Neuronal stem cell (in vitro differentiated cells): ENCODE measurements at regions not wholly inside any gene's neighbourhood (a gene's known extent, or its start where the extent isn't known, plus 50 kb on each side); places are given as distances from the start of the nearest gene placed in this dataset.

Source experiments
- DNase-seq: peaks from one replicate; pipeline ENCODE4 v3.0.0-alpha.2; 2013; ENCODE audit warnings: low spot score
- H2AFZ ChIP-seq: one replicate; pipeline ENCODE4 v1.6.1; 2013; ENCODE audit warnings: mild to moderate bottlenecking, low read length, inconsistent platforms
- H2AK5ac ChIP-seq: 2 replicates; pipeline ENCODE4 v1.6.1; 2013; ENCODE audit warnings: low read depth, mild to moderate bottlenecking, inconsistent platforms, low read length, moderate library complexity, mixed read lengths
- H2BK120ac ChIP-seq: 2 replicates; pipeline ENCODE4 v1.6.1; 2013; ENCODE audit warnings: low read depth, mild to moderate bottlenecking, inconsistent platforms, low read length, moderate library complexity, mixed read lengths
- H2BK12ac ChIP-seq: one replicate; pipeline ENCODE4 v1.6.1; 2013; ENCODE audit warnings: low read length, inconsistent platforms
- H2BK15ac ChIP-seq: 2 replicates; pipeline ENCODE4 v1.6.1; 2013; ENCODE audit warnings: mild to moderate bottlenecking, low read length, inconsistent platforms, mixed read lengths
- H2BK5ac ChIP-seq: one replicate; pipeline ENCODE4 v1.6.1; 2013; ENCODE audit warnings: inconsistent platforms, mild to moderate bottlenecking, low read length, moderate library complexity
- H3K14ac ChIP-seq: one replicate; pipeline ENCODE4 v1.6.1; 2013; ENCODE audit warnings: low read length, inconsistent platforms
- H3K18ac ChIP-seq: 2 replicates; pipeline ENCODE4 v1.6.1; 2013; ENCODE audit warnings: low read length, inconsistent platforms
- H3K23ac ChIP-seq: 2 replicates; pipeline ENCODE4 v1.6.1; 2013; ENCODE audit warnings: low read depth, mild to moderate bottlenecking, mixed read lengths, low read length, inconsistent platforms; ENCODE audit not compliant: poor library complexity
- H3K27ac ChIP-seq: replicated peaks from 3 replicates; pipeline ENCODE4 v1.5.1; 2013; ENCODE audit warnings: low read length, inconsistent platforms
- H3K27me3 ChIP-seq, 3 experiments: 2 replicates each; pipeline ENCODE4 v1.6.1; 2013; ENCODE audit warnings: low read length in 3 of 3, mild to moderate bottlenecking in 2 of 3, inconsistent platforms in 1 of 3, low read depth in 1 of 3, mixed read lengths in 1 of 3, moderate library complexity in 1 of 3; ENCODE audit not compliant: control insufficient read depth in 3 of 3, insufficient read depth in 3 of 3
- H3K36me3 ChIP-seq, 2 donors: replicated peaks in 1 of 2; 2 replicates each; pipeline ENCODE4 v1.6.1; 2013; ENCODE audit warnings: low read length in 2 of 2; ENCODE audit not compliant: control insufficient read depth in 2 of 2, insufficient read depth in 2 of 2
- H3K4ac ChIP-seq: 2 replicates; pipeline ENCODE4 v1.6.1; 2013; ENCODE audit warnings: inconsistent platforms, mild to moderate bottlenecking, low read length, moderate library complexity
- H3K4me1 ChIP-seq, 2 donors: 1 replicate in 1 of 2; 2 replicates in 1 of 2; pipeline ENCODE4 v1.6.1; 2013; ENCODE audit warnings: low read length in 2 of 2, low read depth in 1 of 2; ENCODE audit not compliant: control insufficient read depth in 2 of 2, insufficient read depth in 1 of 2
- H3K4me2 ChIP-seq: one replicate; pipeline ENCODE4 v1.6.1; 2013; ENCODE audit warnings: mild to moderate bottlenecking, low read length, inconsistent platforms; ENCODE audit not compliant: insufficient read depth, poor library complexity, severe bottlenecking
- H3K4me3 ChIP-seq, 2 donors: 2 replicates each; pipeline ENCODE4 v1.5.1; 2013; ENCODE audit warnings: low read length in 2 of 2, mild to moderate bottlenecking in 2 of 2, inconsistent platforms in 1 of 2, moderate library complexity in 1 of 2
- H3K79me1 ChIP-seq: one replicate; pipeline ENCODE4 v1.6.1; 2013; ENCODE audit warnings: low read depth, mild to moderate bottlenecking, inconsistent platforms, low read length, moderate library complexity
- H3K9ac ChIP-seq: one replicate; pipeline ENCODE4 v1.6.1; 2013; ENCODE audit warnings: mild to moderate bottlenecking, low read depth, low read length, inconsistent platforms; ENCODE audit not compliant: poor library complexity
- H3K9me3 ChIP-seq, 2 donors: replicated peaks in 1 of 2; 2 replicates each; pipeline versions ENCODE3 to v1.6.1; 2013; ENCODE audit warnings: low read length in 2 of 2, mild to moderate bottlenecking in 2 of 2, inconsistent platforms in 1 of 2, low read depth in 1 of 2, mixed read lengths in 1 of 2, moderate library complexity in 1 of 2; ENCODE audit not compliant: control insufficient read depth in 2 of 2, insufficient read depth in 1 of 2
- H4K8ac ChIP-seq: one replicate; pipeline ENCODE4 v1.6.1; 2013; ENCODE audit warnings: low read depth, mild to moderate bottlenecking, inconsistent platforms, low read length, moderate library complexity
- H4K91ac ChIP-seq: one replicate; pipeline ENCODE4 v1.6.1; 2013; ENCODE audit warnings: low read length, low read depth, mild to moderate bottlenecking, inconsistent platforms; ENCODE audit not compliant: poor library complexity
- WGBS, 2 donors: extraction: QIAGEN DNeasy Blood & Tissue Kit; methylation state at CpG; one replicate each; pipeline ENCODE4 v1.1.7; 2013; ENCODE audit warnings: missing lambda C conversion rate in 2 of 2, mixed read lengths in 1 of 2; ENCODE audit not compliant: insufficient read length in 2 of 2, insufficient replicate concordance in 1 of 2; ENCODE audit errors: extremely low coverage in 2 of 2; 5-methylcytosine and 5-hydroxymethylcytosine counted together

- no peak overlapping the region for H2BK120ac ChIP-seq
- H3K9me3 ChIP-seq, result no peaks in the 10 kb centered on the region
- no peak overlapping the region for H2BK15ac ChIP-seq
- no peaks in the 10 kb centered on the region for H3K36me3 ChIP-seq
- H3K23ac ChIP-seq, result no peak overlapping the region
- H3K4me3 ChIP-seq, result no peak overlapping the region
- H2AK5ac ChIP-seq, result no peak overlapping the region
- H3K4me1 ChIP-seq, result peaks cover 0 to 12% of the 10 kb centered on the region in 2 donors
- H3K27me3 ChIP-seq, result peaks cover 9 to 64% (median 24%) of the 10 kb centered on the region in 3 experiments
- H3K18ac ChIP-seq, result no peak overlapping the region
- H3K4ac ChIP-seq, result no peak overlapping the region
- no peaks in the 10 kb centered on the region for H3K79me1 ChIP-seq
- no CpG with 5 or more reads among the region's 4 CpGs for whole genome bisulfite sequencing, 2 donors
- H3K27ac ChIP-seq, result no peak overlapping the region
- no peak overlapping the region for H3K4me2 ChIP-seq
- no peak overlapping the region for H4K8ac ChIP-seq
- H2BK5ac ChIP-seq, result no peak overlapping the region
- no peak overlapping the region for H3K9ac ChIP-seq
- no peak overlapping the region for H3K14ac ChIP-seq
- DNase-seq, result no peak
- H2AFZ ChIP-seq, result no peak overlapping the region
- no peak overlapping the region for H2BK12ac ChIP-seq
- H4K91ac ChIP-seq, result no peak overlapping the region
Measured at GRCh38 chr16:48812856-48813255, 202.9 kb upstream of the N4BP1 start.

DNA sequence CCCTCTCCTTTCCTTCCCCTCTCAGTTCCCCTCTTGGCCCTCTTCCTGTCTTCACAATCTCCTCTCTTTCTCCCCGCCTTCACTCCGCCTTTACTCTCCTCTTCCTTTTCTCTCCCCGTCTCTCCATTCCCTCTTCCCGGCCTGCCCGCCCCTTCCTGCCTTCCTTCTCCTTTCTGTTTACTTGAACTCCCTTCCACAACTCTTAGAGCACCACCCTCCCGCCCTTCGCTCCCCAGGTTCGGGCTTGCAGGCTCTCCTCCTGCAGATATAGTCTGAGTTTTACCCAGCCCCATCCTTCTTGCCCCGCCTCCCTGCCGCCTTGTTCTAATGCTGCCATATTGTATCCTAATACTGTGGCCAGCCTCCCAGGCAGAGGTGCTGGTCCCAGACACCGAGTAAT lies 201.5 kb upstream of the N4BP1 start:
- no peak overlapping the region for H3K4me3 ChIP-seq
- peaks cover 0 to 10% of the 10 kb centered on the region in 2 donors for H3K4me1 ChIP-seq
- H2AFZ ChIP-seq, result no peak overlapping the region
- H3K4me2 ChIP-seq, result peak overlapping the region; percentile 57
- no CpG with 5 or more reads among the region's 11 CpGs for WGBS, 2 donors
- peak overlapping the region; percentile 49 for H3K14ac ChIP-seq
- H4K91ac ChIP-seq, result no peak overlapping the region
- DNase-seq, result no peak
- no peak overlapping the region for H2BK5ac ChIP-seq
- no peaks in the 10 kb centered on the region for H3K79me1 ChIP-seq
- no peak overlapping the region for H3K4ac ChIP-seq
- H3K18ac ChIP-seq, result peak overlapping the region; percentile 89
- no peak overlapping the region for H2BK12ac ChIP-seq
- no peak overlapping the region for H2BK15ac ChIP-seq
- no peak overlapping the region for H4K8ac ChIP-seq
- H3K27me3 ChIP-seq, result peaks cover 9 to 64% (median 24%) of the 10 kb centered on the region in 3 experiments
- no peak overlapping the region for H3K27ac ChIP-seq
- H3K36me3 ChIP-seq, result no peaks in the 10 kb centered on the region
- H2BK120ac ChIP-seq, result no peak overlapping the region
- H3K9me3 ChIP-seq, result no peaks in the 10 kb centered on the region
- no peak overlapping the region for H2AK5ac ChIP-seq
- H3K23ac ChIP-seq, result no peak overlapping the region
- no peak overlapping the region for H3K9ac ChIP-seq

DNA sequence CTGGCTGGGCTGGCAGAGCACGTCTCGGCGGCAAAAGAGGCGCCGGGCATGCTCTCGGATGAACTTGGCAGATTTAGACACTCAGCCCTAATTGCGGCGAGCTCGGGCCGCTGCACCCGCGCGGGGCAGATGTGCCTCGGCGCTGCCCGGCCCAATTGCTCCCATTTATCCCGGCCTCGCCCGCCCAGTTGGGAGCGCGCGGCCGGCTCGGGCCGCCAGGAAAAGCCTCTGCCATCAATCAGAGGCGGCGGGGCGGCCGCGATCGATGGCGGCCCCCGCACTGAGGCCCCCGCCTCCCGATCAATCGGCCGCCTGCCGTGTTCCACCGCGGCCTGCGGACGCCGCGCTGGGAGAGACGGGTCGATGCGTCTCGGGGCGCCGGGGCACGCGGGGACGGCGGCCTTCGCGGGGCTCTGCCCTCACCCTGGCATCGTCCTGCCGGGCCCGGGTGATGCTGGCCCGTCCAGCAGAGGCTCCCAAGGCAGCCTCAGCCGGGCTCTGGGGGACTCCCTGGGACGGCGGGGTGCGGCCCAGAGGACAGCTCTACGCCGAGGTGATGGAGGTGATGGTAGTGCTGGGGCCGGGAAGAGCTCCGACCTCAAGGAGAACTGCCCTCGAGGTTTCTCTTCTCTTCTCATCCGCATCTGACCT lies 200.9 kb upstream of the N4BP1 start:
- H3K4me2 ChIP-seq, result peak overlapping the region; percentile 57
- H3K36me3 ChIP-seq, result no peaks in the 10 kb centered on the region
- peak overlapping the region; percentile 49 for H2AFZ ChIP-seq
- H2BK120ac ChIP-seq, result no peak overlapping the region
- H3K4me3 ChIP-seq, result peak overlapping the region in 1 of 2 donors; percentile 62
- peaks cover 0 to 10% of the 10 kb centered on the region in 2 donors for H3K4me1 ChIP-seq
- WGBS, 2 donors, result no CpG with 5 or more reads among the region's 70 CpGs
- H2BK15ac ChIP-seq, result no peak overlapping the region
- H3K14ac ChIP-seq, result peak overlapping the region; percentile 49
- H4K8ac ChIP-seq, result no peak overlapping the region
- H3K18ac ChIP-seq, result peak overlapping the region; percentile 89
- no peak overlapping the region for H3K4ac ChIP-seq
- H2AK5ac ChIP-seq, result no peak overlapping the region
- peak overlapping the region; percentile 35 for H2BK12ac ChIP-seq
- H2BK5ac ChIP-seq, result no peak overlapping the region
- H3K27ac ChIP-seq, result no peak overlapping the region
- H3K9me3 ChIP-seq, result no peaks in the 10 kb centered on the region
- peak overlapping the region; percentile 67 for H3K9ac ChIP-seq
- peaks cover 9 to 64% (median 24%) of the 10 kb centered on the region in 3 experiments for H3K27me3 ChIP-seq
- no peak overlapping the region for H4K91ac ChIP-seq
- DNase-seq, result no peak
- H3K23ac ChIP-seq, result peak overlapping the region; percentile 74
- H3K79me1 ChIP-seq, result no peaks in the 10 kb centered on the region

- Histone ChIP-seq H3K27me3 (peaks cover 9 to 64% (median 24%) of the 10 kb centered on the region in 3 experiments), H4K91ac (no peak overlapping the region), H2BK5ac (no peak overlapping the region), H2BK12ac (no peak overlapping the region), H3K36me3 (no peaks in the 10 kb centered on the region), H3K14ac (no peak overlapping the region), H3K23ac (peak overlapping the region; percentile 74), H3K79me1 (no peaks in the 10 kb centered on the region), H4K8ac (no peak overlapping the region), H2AK5ac (no peak overlapping the region), H3K27ac (no peak overlapping the region), H3K9ac (peak overlapping the region; percentile 67), H3K4ac (no peak overlapping the region), H3K4me2 (peak overlapping the region; percentile 57), H2BK15ac (no peak overlapping the region), H2BK120ac (no peak overlapping the region), H3K4me3 (peak overlapping the region in 1 of 2 donors; percentile 29), H3K4me1 (peaks cover 0 to 10% of the 10 kb centered on the region in 2 donors), H2AFZ (peak overlapping the region; percentile 49), H3K9me3 (no peaks in the 10 kb centered on the region), H3K18ac (peak overlapping the region; percentile 89)
- WGBS, 2 donors, result no CpG with 5 or more reads among the region's 29 CpGs
- no peak for DNase-seq
Measured at GRCh38 chr16:48810436-48810802, 200.4 kb upstream of the N4BP1 start.
